ENCODE measurements at regions not wholly inside any gene's neighbourhood (a gene's known extent, or its start where the extent isn't known, plus 50 kb on each side); places are given as distances from the start of the nearest gene placed in this dataset.

GRCh38 chr4:123127218-123127617 is 204.8 kb upstream of the NUDT6 start:
- peak; percentile 58 for TF ChIP-seq CTCF (conservative IDR thresholded peaks at IDR 0.05; ENCODE audit: low read depth, low read length)
- no peak overlapping the region for H3K4me3 ChIP-seq (IDR thresholded peaks at IDR 0.05; ENCODE audit: insufficient read depth, low read depth, low read length)
- no peaks in the 10 kb centered on the region for H3K36me3 ChIP-seq (ENCODE audit: insufficient read depth)
- H4K20me1 ChIP-seq (ENCODE audit: insufficient read depth), result no peaks in the 10 kb centered on the region
- no peaks in the 10 kb centered on the region for H3K4me1 ChIP-seq (ENCODE audit: low read depth, poor library complexity, severe bottlenecking)
- H2AFZ ChIP-seq (ENCODE audit: low read depth), result no peak overlapping the region
- H3K27me3 ChIP-seq (ENCODE audit: insufficient read depth, low read depth), result no peaks in the 10 kb centered on the region
- H3K79me2 ChIP-seq (ENCODE audit: insufficient read depth, low read depth), result no peaks in the 10 kb centered on the region
- H3K27ac ChIP-seq, result no peak overlapping the region
- no peak overlapping the region for H3K4me2 ChIP-seq
- no peak overlapping the region for H3K9ac ChIP-seq

GRCh38 chr4:123127875-123128274 is 205.5 kb upstream of the NUDT6 start:
- Histone ChIP-seq H3K9ac (no peak overlapping the region), H3K79me2 (ENCODE audit: insufficient read depth, low read depth) (no peaks in the 10 kb centered on the region), H3K27me3 (ENCODE audit: insufficient read depth, low read depth) (no peaks in the 10 kb centered on the region), H3K4me1 (ENCODE audit: low read depth, poor library complexity, severe bottlenecking) (no peaks in the 10 kb centered on the region), H2AFZ (ENCODE audit: low read depth) (no peak overlapping the region), H3K36me3 (ENCODE audit: insufficient read depth) (no peaks in the 10 kb centered on the region), H4K20me1 (ENCODE audit: insufficient read depth) (no peaks in the 10 kb centered on the region), H3K4me3 (IDR thresholded peaks at IDR 0.05; ENCODE audit: insufficient read depth, low read depth, low read length) (no peak overlapping the region), H3K4me2 (no peak overlapping the region), H3K27ac (no peak overlapping the region)
- no peak for TF ChIP-seq CTCF (conservative IDR thresholded peaks at IDR 0.05; ENCODE audit: low read depth, low read length)

- Histone ChIP-seq H3K9ac (no peak overlapping the region), H3K27ac (no peak overlapping the region), H3K36me3 (ENCODE audit: insufficient read depth) (no peaks in the 10 kb centered on the region), H3K4me2 (no peak overlapping the region), H3K79me2 (ENCODE audit: insufficient read depth, low read depth) (no peaks in the 10 kb centered on the region), H2AFZ (ENCODE audit: low read depth) (no peak overlapping the region), H3K4me3 (IDR thresholded peaks at IDR 0.05; ENCODE audit: insufficient read depth, low read depth, low read length) (no peak overlapping the region), H3K27me3 (ENCODE audit: insufficient read depth, low read depth) (no peaks in the 10 kb centered on the region), H4K20me1 (ENCODE audit: insufficient read depth) (no peaks in the 10 kb centered on the region), H3K4me1 (ENCODE audit: low read depth, poor library complexity, severe bottlenecking) (no peaks in the 10 kb centered on the region)
- no peak for TF ChIP-seq CTCF (conservative IDR thresholded peaks at IDR 0.05; ENCODE audit: low read depth, low read length)
These were observed 211.1 kb upstream of the NUDT6 start for GRCh38 chr4:123133397-123134050.

GRCh38 chr4:123144616-123145015 is 222.2 kb upstream of the NUDT6 start:
- H3K9ac ChIP-seq, result no peak overlapping the region
- TF ChIP-seq CTCF (conservative IDR thresholded peaks at IDR 0.05; ENCODE audit: low read depth, low read length), result no peak
- no peaks in the 10 kb centered on the region for H3K4me1 ChIP-seq (ENCODE audit: low read depth, poor library complexity, severe bottlenecking)
- no peaks in the 10 kb centered on the region for H3K36me3 ChIP-seq (ENCODE audit: insufficient read depth)
- H3K79me2 ChIP-seq (ENCODE audit: insufficient read depth, low read depth), result no peaks in the 10 kb centered on the region
- H3K27ac ChIP-seq, result no peak overlapping the region
- H3K4me3 ChIP-seq (IDR thresholded peaks at IDR 0.05; ENCODE audit: insufficient read depth, low read depth, low read length), result no peak overlapping the region
- no peaks in the 10 kb centered on the region for H3K27me3 ChIP-seq (ENCODE audit: insufficient read depth, low read depth)
- H3K4me2 ChIP-seq, result no peak overlapping the region
- no peaks in the 10 kb centered on the region for H4K20me1 ChIP-seq (ENCODE audit: insufficient read depth)
- no peak overlapping the region for H2AFZ ChIP-seq (ENCODE audit: low read depth)

All from KMS-11 (cell line).